Activated CD8-positive, alpha-beta memory T cell treated with anti-CD3 and anti-CD28 coated beads, Interleukin-2, amount 50 U/mL, for 48 hours (primary cell): ENCODE measurements at regions not wholly inside any gene's neighbourhood (a gene's known extent, or its start where the extent isn't known, plus 50 kb on each side); places are given as distances from the start of the nearest gene placed in this dataset.
"Not testable (repeated sequence)": the region's sequence is repeated elsewhere in the genome, so short reads cannot be mapped to it uniquely, and the experiment has no call there.

Source experiments
- DNase-seq: peaks from one replicate; pipeline ENCODE4 v3.0.0-alpha.2; 2020

DNA sequence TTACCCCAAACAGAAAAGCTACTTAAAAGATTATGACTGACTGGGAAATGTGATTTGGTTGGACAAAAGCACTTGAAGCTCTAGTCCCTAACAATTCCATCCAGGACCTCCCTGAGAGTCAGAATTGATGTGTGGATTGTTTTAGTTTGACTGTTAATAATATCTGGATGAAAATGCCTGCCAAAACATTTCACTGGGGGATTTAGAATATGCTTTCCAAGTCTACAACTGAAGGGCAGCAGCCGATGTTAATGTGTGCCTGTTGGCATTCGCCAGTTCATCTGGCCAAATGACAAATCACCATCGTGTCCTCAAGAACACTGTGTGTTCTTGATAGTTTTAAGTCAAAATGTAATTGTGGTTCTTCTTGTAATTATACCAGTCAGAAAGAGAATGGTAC, 76.0 kb upstream of the TSC22D1 start:
- no peak for DNase-seq

DNA sequence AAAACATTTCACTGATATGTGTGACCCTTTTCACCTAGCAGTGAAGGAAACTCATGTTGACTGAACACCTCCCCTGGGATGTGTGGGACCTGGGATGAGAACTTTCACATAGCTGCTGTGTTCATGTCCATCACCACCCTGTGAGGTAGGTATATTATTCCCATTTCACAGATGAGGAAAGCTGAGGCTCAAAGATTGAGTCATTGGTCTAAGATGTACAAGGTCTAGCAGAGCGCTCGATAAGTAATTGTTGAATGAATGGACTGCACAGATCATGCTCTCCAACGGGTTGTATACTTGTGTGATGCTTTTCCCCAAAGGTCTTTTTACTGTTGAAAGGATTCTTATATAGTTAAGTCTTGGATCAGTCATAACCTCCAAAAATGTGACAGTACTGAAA, 75.6 kb upstream of the TSC22D1 start:
- DNase-seq = no peak

DNA sequence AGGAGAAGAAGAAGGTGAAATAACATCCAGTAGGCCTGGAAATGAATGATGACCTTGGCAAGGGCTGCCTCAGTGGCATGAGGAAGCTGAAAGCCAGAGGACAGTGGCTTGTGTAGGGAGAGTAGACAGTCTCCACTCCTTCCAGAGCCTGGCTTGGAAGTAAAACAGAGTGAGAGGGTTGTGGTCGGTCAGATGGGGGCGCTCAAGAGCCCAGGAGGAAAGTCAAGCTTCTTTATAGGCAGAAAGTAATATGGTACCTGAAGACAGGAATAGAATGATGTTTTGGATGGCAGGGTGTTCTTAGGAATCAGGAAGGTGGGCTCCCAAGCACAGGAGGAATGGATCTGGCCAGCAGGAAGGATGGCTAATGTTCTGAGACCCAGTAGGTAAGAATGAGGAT, 75.1 kb upstream of the TSC22D1 start:
- no peak for DNase-seq

DNA sequence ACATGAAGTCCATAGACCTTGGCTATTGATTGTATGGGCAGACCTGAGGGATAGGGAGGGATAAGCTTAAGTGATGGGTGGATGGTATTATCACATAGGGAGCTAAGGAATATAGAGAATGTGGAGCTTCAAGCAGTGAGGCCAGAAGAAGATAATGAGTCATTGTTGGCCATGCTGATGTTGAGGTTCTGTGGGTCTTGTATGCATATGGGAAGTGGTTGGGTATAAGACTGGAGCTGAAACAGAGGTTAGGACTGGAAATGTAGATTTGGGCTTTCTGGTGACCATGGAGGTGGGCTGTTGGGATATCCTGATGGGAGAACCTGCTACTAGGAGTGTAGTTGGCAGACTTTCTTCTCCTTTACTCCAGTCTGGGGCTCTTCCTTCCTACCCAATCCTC, 73.7 kb upstream of the TSC22D1 start:
- no peak for DNase-seq

DNA sequence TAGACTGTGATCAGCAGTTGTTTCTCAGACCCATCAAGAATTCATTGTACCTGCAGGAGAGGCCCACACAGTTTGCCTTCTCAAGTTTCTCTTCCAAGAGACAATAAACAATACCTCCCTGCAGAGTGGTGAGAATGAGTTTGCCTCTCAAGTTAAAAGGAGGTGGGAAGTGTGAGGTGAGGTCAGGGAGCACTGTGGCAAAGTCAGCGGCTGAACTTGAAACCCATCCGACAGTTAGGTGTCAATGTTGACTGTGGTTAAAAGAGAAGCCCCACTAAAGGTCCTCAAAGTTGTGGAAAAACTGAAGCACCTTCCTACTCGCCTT, 72.9 kb upstream of the TSC22D1 start:
- DNase-seq = peak; percentile 56

DNA sequence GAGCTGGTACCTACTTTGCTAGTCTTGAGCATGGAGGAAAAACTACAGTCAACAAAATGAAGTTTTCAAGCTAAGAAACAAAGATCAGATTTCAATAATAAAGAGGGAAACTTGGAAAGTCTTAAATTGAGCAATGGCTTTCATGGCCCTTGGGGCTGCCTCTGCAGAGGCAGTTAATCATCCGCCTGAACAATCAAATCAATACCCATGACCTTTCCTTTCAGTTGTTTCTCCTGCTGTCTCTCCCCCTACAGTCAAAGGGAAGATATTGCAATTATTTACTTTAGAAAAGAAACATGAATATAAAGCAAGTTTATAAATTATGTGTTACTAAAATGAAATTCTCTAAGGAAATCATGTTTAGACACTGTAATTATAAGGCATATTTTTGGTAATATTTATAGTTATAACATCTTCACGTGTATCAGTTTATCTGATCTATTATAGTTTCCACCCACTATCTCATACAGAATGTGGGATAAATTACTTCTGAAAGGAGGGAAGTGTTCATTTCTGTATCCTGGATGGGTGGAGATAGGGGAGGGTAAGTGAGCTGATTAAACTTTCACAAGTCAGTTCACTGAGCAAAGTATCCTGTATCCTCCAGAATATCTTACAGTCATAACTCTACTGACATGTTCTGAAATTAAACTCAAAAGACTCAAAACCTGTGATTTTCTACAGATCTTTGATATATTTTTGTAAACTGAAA, 72.4 kb upstream of the TSC22D1 start:
- DNase-seq = no peak

DNA sequence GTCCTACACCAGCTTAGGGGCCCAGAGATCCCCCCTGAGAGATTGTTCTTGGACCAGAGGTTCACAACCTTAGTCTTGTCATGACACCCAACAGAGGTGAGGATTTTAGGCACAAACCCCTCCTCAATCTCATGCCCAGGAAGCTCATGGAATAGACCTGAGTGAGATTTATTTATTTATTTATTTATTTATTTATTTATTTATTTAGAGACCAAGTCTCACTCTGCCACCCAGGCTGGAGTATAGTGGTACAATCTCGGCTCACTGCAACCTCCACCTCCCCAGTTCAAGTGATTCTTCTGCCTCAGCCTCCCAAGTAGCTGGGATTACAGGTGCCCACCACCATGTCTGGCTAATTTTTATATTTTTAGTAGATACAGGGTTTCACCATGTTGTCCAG, 71.4 kb upstream of the TSC22D1 start:
- not testable (repeated sequence) for DNase-seq

DNA sequence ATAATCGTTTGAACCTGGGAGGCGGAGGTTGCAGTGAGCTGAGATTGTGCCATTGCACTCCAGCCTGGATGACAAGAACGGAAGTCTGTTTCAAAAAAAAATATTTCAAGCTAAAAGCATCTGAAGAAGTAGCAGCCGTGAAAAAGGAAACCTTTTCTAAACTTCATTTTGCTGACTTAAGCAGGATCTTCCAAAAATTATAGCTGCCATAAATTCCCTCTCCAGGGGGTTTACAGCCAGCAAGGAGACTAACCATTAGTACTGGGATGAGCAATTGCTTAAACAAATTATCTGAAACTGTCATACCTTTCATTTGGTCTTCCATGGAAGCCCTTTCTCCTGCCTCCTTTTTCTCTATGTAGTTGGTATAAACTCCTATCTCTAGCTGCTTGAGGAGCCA, 69.9 kb upstream of the TSC22D1 start:
- no peak for DNase-seq

DNA sequence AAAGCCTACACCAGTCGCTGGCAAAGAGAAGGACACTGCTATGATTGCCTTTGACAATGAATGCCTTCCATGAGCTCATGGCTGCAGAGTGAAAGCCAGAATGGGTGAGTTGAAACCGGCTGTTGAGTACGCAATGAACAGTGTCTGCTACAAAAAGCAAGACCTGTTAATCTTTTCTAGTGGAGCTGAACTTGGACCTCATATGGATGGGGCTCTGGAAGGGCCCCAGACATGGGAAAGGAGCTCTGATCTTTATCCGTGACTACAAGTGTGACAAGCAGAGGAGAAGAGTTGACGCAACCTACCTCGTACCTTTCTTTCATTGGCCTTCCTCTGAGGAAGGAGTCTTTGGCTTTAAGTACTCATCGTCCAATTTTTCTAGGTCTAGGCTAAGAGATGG, 67.1 kb upstream of the TSC22D1 start:
- no peak for DNase-seq

DNA sequence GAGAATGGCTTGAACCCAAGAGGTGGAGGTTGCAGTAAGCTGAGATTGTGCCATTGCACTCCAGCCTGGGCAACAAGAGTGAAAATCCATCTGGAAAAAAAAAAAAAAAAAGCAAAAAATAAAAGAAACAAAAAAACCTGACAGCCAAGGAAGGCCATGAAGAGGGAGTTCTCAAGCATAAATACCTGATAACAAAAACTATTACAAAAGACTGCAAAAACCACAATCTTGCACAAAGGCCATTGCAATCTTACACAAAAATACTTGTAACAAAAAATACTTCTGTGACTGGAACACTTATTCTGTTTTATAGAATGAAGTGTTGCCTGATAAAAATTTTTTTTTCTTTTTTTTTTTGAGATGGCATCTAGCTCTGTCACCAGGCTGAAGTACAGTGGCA, 61.5 kb upstream of the TSC22D1 start:
- DNase-seq = no peak

DNA sequence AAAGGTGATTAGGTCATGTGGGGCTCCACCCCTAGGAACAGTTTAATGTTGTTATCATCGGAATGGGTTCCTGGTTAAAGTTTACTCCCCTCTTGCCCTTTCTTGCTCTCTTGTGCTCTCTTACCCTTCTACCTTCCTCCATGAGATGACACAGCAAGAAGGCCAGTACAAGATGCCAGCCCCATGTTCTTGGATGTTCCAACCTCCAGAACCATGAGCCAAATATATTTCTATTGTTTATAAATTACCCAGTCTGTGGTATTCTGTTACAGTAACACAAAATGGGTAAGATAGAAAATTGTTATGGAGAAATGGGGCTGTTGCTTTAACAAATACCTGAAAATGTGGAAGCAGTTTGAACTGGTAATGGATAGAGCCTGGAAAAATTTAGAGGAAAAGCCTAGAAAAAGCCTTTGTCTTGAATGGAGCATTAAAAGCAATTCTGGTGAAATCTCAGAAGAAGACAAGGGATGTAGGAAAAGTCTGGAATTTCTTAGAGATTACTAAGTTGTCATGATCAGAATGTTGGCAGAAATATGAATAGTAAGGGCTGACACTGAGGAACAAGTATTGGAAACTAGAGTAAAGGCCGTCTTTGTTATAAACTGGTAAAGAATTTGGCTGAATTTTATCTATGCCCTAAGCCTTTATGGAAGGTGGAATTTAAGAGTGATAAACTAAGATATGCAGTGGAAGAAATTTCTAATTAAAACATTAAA, 53.5 kb upstream of the TSC22D1 start:
- no peak for DNase-seq

DNA sequence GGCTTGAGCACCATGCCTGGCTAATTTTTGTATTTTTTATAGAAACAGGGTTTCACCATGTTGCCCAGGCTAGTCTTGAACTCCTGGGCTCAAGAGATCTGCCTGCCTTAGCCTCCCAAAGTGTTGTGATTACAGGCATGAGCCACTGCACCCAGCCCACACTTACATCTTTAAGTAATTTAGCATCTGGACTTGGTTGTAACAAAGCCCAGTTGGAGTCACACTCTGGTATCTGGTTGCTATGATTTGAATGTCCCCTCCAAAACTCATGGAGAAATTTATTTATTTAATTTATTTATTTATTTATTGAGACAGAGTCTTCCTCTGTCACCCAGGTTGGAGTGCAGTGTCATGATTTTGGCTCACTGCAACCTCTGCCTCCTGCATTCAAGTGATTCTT, 52.7 kb upstream of the TSC22D1 start:
- DNase-seq = not testable (repeated sequence)

DNA sequence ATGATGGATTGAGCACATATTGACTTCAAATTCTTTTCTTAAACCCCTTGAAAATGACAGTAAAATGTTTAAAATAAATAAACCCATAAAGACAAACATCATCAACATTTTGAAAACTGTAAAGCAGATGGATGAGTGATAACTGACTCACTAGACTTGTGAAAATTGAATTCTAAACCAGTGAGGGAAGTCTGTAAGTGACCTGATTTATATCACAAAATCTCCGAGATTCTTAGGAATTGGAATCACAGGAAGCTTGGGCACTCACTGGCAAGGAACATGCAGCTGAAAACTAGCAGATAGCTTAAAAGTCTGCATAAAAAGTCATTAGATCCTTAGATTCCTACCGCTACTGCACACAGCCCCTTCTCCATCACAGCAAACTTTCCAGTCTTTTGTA, 51.3 kb upstream of the TSC22D1 start:
- no peak for DNase-seq

DNA sequence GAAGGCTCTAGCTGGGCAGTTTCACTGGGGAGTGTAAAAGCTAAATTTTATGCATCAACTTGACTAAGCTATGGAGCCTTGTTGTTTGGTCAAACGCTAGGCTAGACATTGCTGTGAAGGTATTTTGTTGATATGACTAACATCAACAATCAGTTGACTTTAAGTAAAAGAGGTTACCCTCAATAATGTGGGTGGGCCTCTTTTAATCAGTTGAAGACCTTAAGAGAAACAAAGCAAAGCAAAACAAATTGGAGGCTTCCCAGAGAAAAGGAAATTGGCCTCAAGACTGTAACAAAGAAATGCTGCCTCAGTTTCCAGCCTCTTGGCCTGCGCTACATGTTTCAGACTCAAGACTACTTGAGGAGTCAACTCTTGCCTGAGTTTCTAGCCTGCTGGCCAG, 50.0 kb upstream of the TSC22D1 start:
- no peak for DNase-seq
